Endodermal cell (in vitro differentiated cells): ENCODE measurements at regions not wholly inside any gene's neighbourhood (a gene's known extent, or its start where the extent isn't known, plus 50 kb on each side); places are given as distances from the start of the nearest gene placed in this dataset.

Source experiments
- DNase-seq: peaks from one replicate; pipeline ENCODE4 v3.0.0-alpha.2; 2017
- H3K27ac ChIP-seq: 2 replicates; pipeline ENCODE4 v1.5.1; 2013; ENCODE audit warnings: mild to moderate bottlenecking, low read depth, low read length, moderate library complexity
- H3K27me3 ChIP-seq: 2 replicates; pipeline ENCODE4 v1.6.1; 2013; ENCODE audit warnings: mild to moderate bottlenecking, low read length, moderate library complexity; ENCODE audit not compliant: insufficient read depth, control insufficient read depth, poor library complexity, severe bottlenecking
- H3K36me3 ChIP-seq: 2 replicates; pipeline ENCODE4 v1.7.0; 2013; ENCODE audit warnings: mild to moderate bottlenecking, low read length, moderate library complexity; ENCODE audit not compliant: control insufficient read depth, insufficient read depth
- H3K4me1 ChIP-seq: one replicate; pipeline ENCODE4 v1.7.0; 2013; ENCODE audit warnings: low read length; ENCODE audit not compliant: control insufficient read depth, insufficient read depth
- H3K4me3 ChIP-seq: 2 replicates; pipeline ENCODE4 v1.5.1; 2013; ENCODE audit warnings: mild to moderate bottlenecking, low read length, moderate library complexity
- H3K9ac ChIP-seq: 2 replicates; pipeline ENCODE4 v1.6.1; 2013; ENCODE audit warnings: mild to moderate bottlenecking, low read length, moderate library complexity; ENCODE audit not compliant: poor library complexity, severe bottlenecking; ENCODE audit errors: extremely low read depth
- H3K9me3 ChIP-seq: 2 replicates; pipeline ENCODE4 v1.6.1; 2013; ENCODE audit warnings: mild to moderate bottlenecking, low read length, moderate library complexity; ENCODE audit not compliant: control insufficient read depth
- H3K27ac Mint-ChIP-seq: 2 replicates; pipeline ENCODE4 v1.8.0; 2020; ENCODE audit warnings: mixed read lengths
- H3K27me3 Mint-ChIP-seq: 2 replicates; pipeline ENCODE4 v1.8.0; 2021; ENCODE audit warnings: mild to moderate bottlenecking, mixed read lengths; ENCODE audit not compliant: insufficient read depth
- H3K36me3 Mint-ChIP-seq: 2 replicates; pipeline ENCODE4 v1.8.0; 2020; ENCODE audit warnings: low read depth, mixed read lengths
- H3K4me1 Mint-ChIP-seq: 2 replicates; pipeline ENCODE4 v1.8.0; 2020; ENCODE audit warnings: mixed read lengths
- H3K4me3 Mint-ChIP-seq: 2 replicates; pipeline ENCODE4 v1.8.0; 2020; ENCODE audit warnings: mild to moderate bottlenecking, moderate library complexity, mixed read lengths
- H3K9me3 Mint-ChIP-seq: 2 replicates; pipeline ENCODE4 v1.8.0; 2020; ENCODE audit warnings: mild to moderate bottlenecking, mixed read lengths
- WGBS, 2 experiments: methylation state at CpG; one replicate each; pipeline versions ENCODE4 v1.1.5 to v1.1.7; 2013; ENCODE audit warnings: missing lambda C conversion rate in 2 of 2, mixed read lengths in 1 of 2; ENCODE audit not compliant: insufficient coverage in 1 of 2, insufficient read length in 1 of 2; 5-methylcytosine and 5-hydroxymethylcytosine counted together
- TF ChIP-seq, protein P1 (sequence below): fragments of 200-600 bp; sonication (generic); conservative IDR thresholded peaks from 2 replicates; pipeline ENCODE4 v1.5.0; 2021; ENCODE audit warnings: antibody characterized with exemption, mild to moderate bottlenecking

DNA sequence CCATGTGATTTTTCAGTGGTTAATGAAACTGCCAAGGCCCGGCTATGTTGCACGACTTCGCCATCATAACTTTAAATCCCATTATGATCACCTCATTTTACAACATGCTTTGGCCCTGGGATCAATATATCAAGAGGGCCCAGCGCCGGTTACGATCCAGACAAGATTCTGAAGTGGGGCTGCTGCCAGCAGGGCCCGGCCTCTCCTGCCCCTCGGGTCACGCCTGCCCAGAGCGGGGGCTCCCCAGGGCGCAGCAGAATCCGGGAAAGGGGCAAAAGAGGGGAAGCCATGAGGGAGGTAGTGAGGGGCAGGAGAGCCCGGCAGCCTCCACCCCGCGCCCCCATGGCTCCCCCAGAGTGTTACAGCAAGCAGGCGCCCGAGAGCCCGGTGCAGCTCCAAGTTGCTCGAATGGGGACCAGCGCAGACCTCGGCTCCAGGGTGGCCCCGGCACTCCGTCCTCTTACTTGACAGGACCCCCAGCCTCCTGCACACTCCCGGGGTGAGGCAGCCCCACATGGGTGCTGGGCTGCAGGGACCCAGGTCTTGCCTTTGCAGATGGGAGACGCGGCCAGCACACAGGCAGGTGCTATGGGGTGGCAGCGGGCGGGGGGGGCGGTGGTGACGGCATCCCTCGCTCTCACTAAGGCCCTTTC is 129.8 kb upstream of the NKX1-1 start:
- 94% methylated on average over 24 to 31 of the region's 31 CpGs for WGBS, 2 experiments
- Histone ChIP-seq H3K4me1 (peaks cover 5% of the 10 kb centered on the region), H3K27ac (no peak overlapping the region), H3K36me3 (no peaks in the 10 kb centered on the region), H3K9ac (no peak overlapping the region), H3K27me3 (no peaks in the 10 kb centered on the region), H3K4me3 (no peak overlapping the region), H3K9me3 (no peaks in the 10 kb centered on the region)
- Mint-ChIP-seq H3K4me1 (peaks cover 2% of the 10 kb centered on the region), H3K4me3 (no peak overlapping the region), H3K27me3 (no peaks in the 10 kb centered on the region), H3K27ac (no peak overlapping the region), H3K36me3 (no peaks in the 10 kb centered on the region), H3K9me3 (no peaks in the 10 kb centered on the region)
- DNase-seq = no peak
- TF ChIP-seq, protein P1, sequence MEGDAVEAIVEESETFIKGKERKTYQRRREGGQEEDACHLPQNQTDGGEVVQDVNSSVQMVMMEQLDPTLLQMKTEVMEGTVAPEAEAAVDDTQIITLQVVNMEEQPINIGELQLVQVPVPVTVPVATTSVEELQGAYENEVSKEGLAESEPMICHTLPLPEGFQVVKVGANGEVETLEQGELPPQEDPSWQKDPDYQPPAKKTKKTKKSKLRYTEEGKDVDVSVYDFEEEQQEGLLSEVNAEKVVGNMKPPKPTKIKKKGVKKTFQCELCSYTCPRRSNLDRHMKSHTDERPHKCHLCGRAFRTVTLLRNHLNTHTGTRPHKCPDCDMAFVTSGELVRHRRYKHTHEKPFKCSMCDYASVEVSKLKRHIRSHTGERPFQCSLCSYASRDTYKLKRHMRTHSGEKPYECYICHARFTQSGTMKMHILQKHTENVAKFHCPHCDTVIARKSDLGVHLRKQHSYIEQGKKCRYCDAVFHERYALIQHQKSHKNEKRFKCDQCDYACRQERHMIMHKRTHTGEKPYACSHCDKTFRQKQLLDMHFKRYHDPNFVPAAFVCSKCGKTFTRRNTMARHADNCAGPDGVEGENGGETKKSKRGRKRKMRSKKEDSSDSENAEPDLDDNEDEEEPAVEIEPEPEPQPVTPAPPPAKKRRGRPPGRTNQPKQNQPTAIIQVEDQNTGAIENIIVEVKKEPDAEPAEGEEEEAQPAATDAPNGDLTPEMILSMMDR = no peak

GRCh38 chr4:1534876-1535526 is 128.8 kb upstream of the NKX1-1 start:
- no peaks in the 10 kb centered on the region for H3K9me3 Mint-ChIP-seq
- Histone ChIP-seq H3K9ac (no peak overlapping the region), H3K27me3 (no peaks in the 10 kb centered on the region), H3K9me3 (no peaks in the 10 kb centered on the region), H3K4me3 (no peak overlapping the region), H3K27ac (no peak overlapping the region), H3K36me3 (no peaks in the 10 kb centered on the region), H3K4me1 (peaks cover 5% of the 10 kb centered on the region)
- H3K4me1 Mint-ChIP-seq = peaks cover 2% of the 10 kb centered on the region
- no peaks in the 10 kb centered on the region for H3K36me3 Mint-ChIP-seq
- DNase-seq = no peak
- no peak overlapping the region for H3K27ac Mint-ChIP-seq
- no peak overlapping the region for H3K4me3 Mint-ChIP-seq
- 94 to 95% methylated on average over 19 to 30 of the region's 30 CpGs for WGBS, 2 experiments
- TF ChIP-seq, protein P1 = no peak
- no peaks in the 10 kb centered on the region for H3K27me3 Mint-ChIP-seq

- H3K36me3 ChIP-seq = no peaks in the 10 kb centered on the region
- TF ChIP-seq, protein P1 = no peak
- Mint-ChIP-seq H3K36me3 (no peaks in the 10 kb centered on the region), H3K27me3 (no peaks in the 10 kb centered on the region), H3K27ac (no peak overlapping the region), H3K4me1 (peaks cover 2% of the 10 kb centered on the region), H3K9me3 (no peaks in the 10 kb centered on the region), H3K4me3 (no peak overlapping the region)
- H3K9ac ChIP-seq = no peak overlapping the region
- 94 to 97% methylated on average over 8 to 18 of the region's 18 CpGs for WGBS, 2 experiments
- H3K4me1 ChIP-seq = peaks cover 5% of the 10 kb centered on the region
- H3K27ac ChIP-seq = peak overlapping the region; percentile 53
- H3K9me3 ChIP-seq = no peaks in the 10 kb centered on the region
- no peak overlapping the region for H3K4me3 ChIP-seq
- DNase-seq = no peak
- peaks cover 2% of the 10 kb centered on the region for H3K27me3 ChIP-seq
Observed at GRCh38 chr4:1534095-1534872, 128.0 kb upstream of the NKX1-1 start.
